ENCODE measurements at regions not wholly inside any gene's neighbourhood (a gene's known extent, or its start where the extent isn't known, plus 50 kb on each side); places are given as distances from the start of the nearest gene placed in this dataset.

DNA sequence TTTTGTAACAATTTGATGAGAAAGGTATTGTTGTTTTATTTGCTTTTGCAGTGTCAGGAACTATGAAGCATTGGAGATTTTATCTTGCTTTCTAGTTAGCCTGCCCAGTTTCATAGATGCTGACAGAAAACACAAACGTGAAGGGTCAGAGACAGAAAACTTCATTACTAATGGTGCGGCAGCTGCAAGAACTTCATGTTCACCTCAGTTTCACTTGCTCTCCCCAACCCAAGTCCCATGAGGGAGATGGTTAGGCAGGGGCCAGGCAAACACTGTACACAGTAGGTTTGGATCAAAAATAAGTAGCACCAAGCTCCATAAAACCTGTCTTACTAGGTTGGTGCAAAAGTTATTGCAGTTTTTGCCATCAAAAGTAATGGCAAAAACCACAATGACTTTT is 550.2 kb upstream of the MIR17HG start:
- Histone ChIP-seq H3K36me3 (ENCODE audit: control insufficient read depth in 5 of 5, insufficient read depth in 5 of 5, low read length in 5 of 5) (no peaks in the 10 kb centered on the region), H3K27ac (ENCODE audit: low read depth, low read length) (no peak overlapping the region), H3K4me1 (ENCODE audit: control insufficient read depth in 5 of 5, insufficient read depth in 5 of 5, low read length in 5 of 5) (peaks cover 0 to 4% (median 0%) of the 10 kb centered on the region in 5 donors), H3K9me3 (ENCODE audit: control insufficient read depth in 5 of 5, low read length in 5 of 5) (no peaks in the 10 kb centered on the region), H3K27me3 (ENCODE audit: control insufficient read depth in 5 of 5, insufficient read depth in 4 of 5, low read length in 5 of 5) (no peaks in the 10 kb centered on the region), H3K4me3 (ENCODE audit: low read depth in 1 of 5, low read length in 5 of 5) (no peak overlapping the region), H3K9ac (ENCODE audit: low read length in 5 of 5) (no peak overlapping the region)

DNA sequence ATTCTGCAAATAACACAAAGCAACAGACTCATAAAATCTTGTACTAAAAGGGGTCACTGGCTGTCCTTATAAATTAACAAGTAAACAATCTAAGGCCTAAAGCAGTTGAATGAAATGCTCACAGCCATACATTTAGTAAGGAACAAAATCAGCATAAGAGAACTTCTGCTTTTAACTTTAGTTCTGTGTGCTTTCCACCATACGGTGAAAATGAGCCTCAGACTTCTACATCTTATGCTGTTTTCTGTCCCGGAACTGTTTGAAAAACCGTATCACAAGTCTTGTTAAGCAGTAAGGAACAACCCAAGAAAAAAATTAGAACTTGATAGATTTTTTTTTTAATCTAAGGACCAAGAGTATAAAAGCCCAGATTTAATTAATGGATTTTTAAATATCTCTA is 549.1 kb upstream of the MIR17HG start:
- no peaks in the 10 kb centered on the region for H3K9me3 ChIP-seq (ENCODE audit: control insufficient read depth in 5 of 5, low read length in 5 of 5)
- no peaks in the 10 kb centered on the region for H3K27me3 ChIP-seq (ENCODE audit: control insufficient read depth in 5 of 5, insufficient read depth in 4 of 5, low read length in 5 of 5)
- peaks cover 0 to 4% (median 0%) of the 10 kb centered on the region in 5 donors for H3K4me1 ChIP-seq (ENCODE audit: control insufficient read depth in 5 of 5, insufficient read depth in 5 of 5, low read length in 5 of 5)
- no peak overlapping the region for H3K9ac ChIP-seq (ENCODE audit: low read length in 5 of 5)
- no peaks in the 10 kb centered on the region for H3K36me3 ChIP-seq (ENCODE audit: control insufficient read depth in 5 of 5, insufficient read depth in 5 of 5, low read length in 5 of 5)
- no peak overlapping the region for H3K27ac ChIP-seq (ENCODE audit: low read depth, low read length)
- no peak overlapping the region for H3K4me3 ChIP-seq (ENCODE audit: low read depth in 1 of 5, low read length in 5 of 5)

DNA sequence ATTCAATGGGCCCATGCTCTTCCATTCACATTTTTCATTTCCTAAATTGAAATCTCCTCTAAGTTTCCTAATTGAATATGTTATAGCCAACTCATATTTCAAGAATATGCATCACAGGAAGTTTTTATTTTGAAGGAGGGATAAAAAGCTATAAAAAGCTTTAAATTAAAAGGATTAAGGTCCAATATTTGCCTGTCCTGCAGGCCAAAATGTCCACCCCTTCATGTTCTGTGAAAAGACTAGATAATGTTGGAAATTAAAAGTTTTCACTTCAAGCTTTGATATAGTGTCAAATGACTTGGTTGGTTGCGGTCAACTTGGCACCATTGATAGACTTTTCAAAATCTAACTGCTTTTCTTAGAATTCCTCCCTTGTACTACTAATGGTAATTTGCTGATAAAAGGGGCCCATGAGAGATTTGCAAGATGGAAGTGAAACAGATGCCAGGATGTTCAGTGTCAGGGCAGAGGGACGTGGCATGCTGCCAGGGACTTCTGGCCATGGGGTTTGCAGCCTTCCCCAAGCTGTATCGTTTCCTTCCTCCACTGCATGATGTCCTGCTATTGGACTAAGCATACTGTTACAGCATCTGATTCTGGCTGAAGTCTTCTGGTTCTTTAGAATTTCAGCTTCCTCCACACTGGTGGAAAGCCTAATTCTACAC is 547.3 kb upstream of the MIR17HG start:
- Histone ChIP-seq H3K9me3 (ENCODE audit: control insufficient read depth in 5 of 5, low read length in 5 of 5) (no peaks in the 10 kb centered on the region), H3K27ac (ENCODE audit: low read depth, low read length) (no peak overlapping the region), H3K4me3 (ENCODE audit: low read depth in 1 of 5, low read length in 5 of 5) (no peak overlapping the region), H3K4me1 (ENCODE audit: control insufficient read depth in 5 of 5, insufficient read depth in 5 of 5, low read length in 5 of 5) (peaks cover 0 to 4% (median 0%) of the 10 kb centered on the region in 5 donors), H3K9ac (ENCODE audit: low read length in 5 of 5) (no peak overlapping the region), H3K36me3 (ENCODE audit: control insufficient read depth in 5 of 5, insufficient read depth in 5 of 5, low read length in 5 of 5) (no peaks in the 10 kb centered on the region), H3K27me3 (ENCODE audit: control insufficient read depth in 5 of 5, insufficient read depth in 4 of 5, low read length in 5 of 5) (no peaks in the 10 kb centered on the region)

- no peaks in the 10 kb centered on the region for H3K36me3 ChIP-seq (ENCODE audit: control insufficient read depth in 5 of 5, insufficient read depth in 5 of 5, low read length in 5 of 5)
- no peak overlapping the region for H3K4me3 ChIP-seq (ENCODE audit: low read depth in 1 of 5, low read length in 5 of 5)
- no peak overlapping the region for H3K9ac ChIP-seq (ENCODE audit: low read length in 5 of 5)
- H3K9me3 ChIP-seq (ENCODE audit: control insufficient read depth in 5 of 5, low read length in 5 of 5) = no peaks in the 10 kb centered on the region
- no peak overlapping the region for H3K27ac ChIP-seq (ENCODE audit: low read depth, low read length)
- H3K27me3 ChIP-seq (ENCODE audit: control insufficient read depth in 5 of 5, insufficient read depth in 4 of 5, low read length in 5 of 5) = no peaks in the 10 kb centered on the region
- peaks cover 0 to 4% (median 0%) of the 10 kb centered on the region in 5 donors for H3K4me1 ChIP-seq (ENCODE audit: control insufficient read depth in 5 of 5, insufficient read depth in 5 of 5, low read length in 5 of 5)
Observed at GRCh38 chr13:90801621-90802020, 545.9 kb upstream of the MIR17HG start.

GRCh38 chr13:90803210-90803609 is 544.3 kb upstream of the MIR17HG start:
- Histone ChIP-seq H3K4me3 (ENCODE audit: low read depth in 1 of 5, low read length in 5 of 5) (no peak overlapping the region), H3K9me3 (ENCODE audit: control insufficient read depth in 5 of 5, low read length in 5 of 5) (no peaks in the 10 kb centered on the region), H3K36me3 (ENCODE audit: control insufficient read depth in 5 of 5, insufficient read depth in 5 of 5, low read length in 5 of 5) (no peaks in the 10 kb centered on the region), H3K27me3 (ENCODE audit: control insufficient read depth in 5 of 5, insufficient read depth in 4 of 5, low read length in 5 of 5) (no peaks in the 10 kb centered on the region), H3K9ac (ENCODE audit: low read length in 5 of 5) (no peak overlapping the region), H3K4me1 (ENCODE audit: control insufficient read depth in 5 of 5, insufficient read depth in 5 of 5, low read length in 5 of 5) (peaks cover 0 to 4% (median 0%) of the 10 kb centered on the region in 5 donors), H3K27ac (ENCODE audit: low read depth, low read length) (no peak overlapping the region)

- no peak overlapping the region for H3K4me3 ChIP-seq (ENCODE audit: low read depth in 1 of 5, low read length in 5 of 5)
- no peaks in the 10 kb centered on the region for H3K4me1 ChIP-seq (ENCODE audit: control insufficient read depth in 5 of 5, insufficient read depth in 5 of 5, low read length in 5 of 5)
- H3K9me3 ChIP-seq (ENCODE audit: control insufficient read depth in 5 of 5, low read length in 5 of 5) = no peaks in the 10 kb centered on the region
Observed at GRCh38 chr13:90806016-90806615, 541.4 kb upstream of the MIR17HG start.

GRCh38 chr13:90806892-90807291 is 540.6 kb upstream of the MIR17HG start:
- H3K36me3 ChIP-seq (ENCODE audit: control insufficient read depth in 5 of 5, insufficient read depth in 5 of 5, low read length in 5 of 5) = no peaks in the 10 kb centered on the region
- H3K9me3 ChIP-seq (ENCODE audit: control insufficient read depth in 5 of 5, low read length in 5 of 5) = no peaks in the 10 kb centered on the region
- no peak overlapping the region for H3K4me3 ChIP-seq (ENCODE audit: low read depth in 1 of 5, low read length in 5 of 5)
- H3K27me3 ChIP-seq (ENCODE audit: control insufficient read depth in 5 of 5, insufficient read depth in 4 of 5, low read length in 5 of 5) = no peaks in the 10 kb centered on the region
- no peak overlapping the region for H3K9ac ChIP-seq (ENCODE audit: low read length in 5 of 5)
- H3K27ac ChIP-seq (ENCODE audit: low read depth, low read length) = no peak overlapping the region
- no peaks in the 10 kb centered on the region for H3K4me1 ChIP-seq (ENCODE audit: control insufficient read depth in 5 of 5, insufficient read depth in 5 of 5, low read length in 5 of 5)

More at GRCh38 chr13:90806016-90806615, 541.4 kb upstream of the MIR17HG start:
- Histone ChIP-seq H3K36me3 (ENCODE audit: control insufficient read depth in 5 of 5, insufficient read depth in 5 of 5, low read length in 5 of 5) (no peaks in the 10 kb centered on the region), H3K9ac (ENCODE audit: low read length in 5 of 5) (no peak overlapping the region), H3K27ac (ENCODE audit: low read depth, low read length) (no peak overlapping the region), H3K27me3 (ENCODE audit: control insufficient read depth in 5 of 5, insufficient read depth in 4 of 5, low read length in 5 of 5) (no peaks in the 10 kb centered on the region)

DNA sequence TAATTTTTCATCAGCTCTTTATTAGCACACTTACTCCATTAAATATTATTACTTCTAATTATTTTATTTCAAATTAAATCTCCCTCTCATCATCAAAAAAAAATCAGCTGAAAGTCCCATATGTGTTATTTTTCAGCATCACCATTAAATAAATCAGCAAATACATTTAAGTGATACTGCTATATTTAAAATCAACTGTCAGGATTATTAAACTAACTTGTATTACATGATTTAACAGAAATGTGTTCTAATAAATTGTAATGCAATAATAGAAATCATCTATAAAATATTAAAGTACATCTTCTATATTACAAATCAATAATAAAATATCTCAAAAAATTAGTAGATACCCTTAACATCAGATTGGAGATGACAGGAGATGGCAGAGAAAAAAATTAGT is 538.6 kb upstream of the MIR17HG start:
- Histone ChIP-seq H3K27ac (ENCODE audit: low read depth, low read length) (no peak overlapping the region), H3K4me3 (ENCODE audit: low read depth in 1 of 5, low read length in 5 of 5) (no peak overlapping the region), H3K9me3 (ENCODE audit: control insufficient read depth in 5 of 5, low read length in 5 of 5) (no peaks in the 10 kb centered on the region), H3K4me1 (ENCODE audit: control insufficient read depth in 5 of 5, insufficient read depth in 5 of 5, low read length in 5 of 5) (no peaks in the 10 kb centered on the region), H3K27me3 (ENCODE audit: control insufficient read depth in 5 of 5, insufficient read depth in 4 of 5, low read length in 5 of 5) (no peaks in the 10 kb centered on the region), H3K9ac (ENCODE audit: low read length in 5 of 5) (no peak overlapping the region), H3K36me3 (ENCODE audit: control insufficient read depth in 5 of 5, insufficient read depth in 5 of 5, low read length in 5 of 5) (no peaks in the 10 kb centered on the region)

DNA sequence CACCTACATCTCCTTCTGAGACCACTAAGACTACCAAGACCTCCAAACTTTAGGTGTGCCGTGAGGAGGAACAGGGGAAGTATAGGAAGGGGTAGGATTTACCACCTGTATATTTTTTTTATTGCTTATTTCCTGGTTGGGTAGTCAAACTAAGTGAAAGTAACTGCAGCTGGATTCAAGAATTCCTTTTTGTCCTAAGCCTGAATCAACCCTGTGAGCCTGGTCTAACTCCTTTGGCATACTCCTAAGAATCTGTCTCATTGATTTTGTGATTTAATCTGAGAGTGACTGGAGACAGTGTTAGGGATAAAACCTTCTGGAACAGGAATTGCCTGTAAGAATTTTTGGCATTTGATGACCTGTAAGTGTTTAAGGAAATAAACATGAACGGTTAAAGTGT is 523.5 kb upstream of the MIR17HG start:
- Histone ChIP-seq H3K4me3 (ENCODE audit: low read depth in 1 of 5, low read length in 5 of 5) (no peak overlapping the region), H3K9ac (ENCODE audit: low read length in 5 of 5) (no peak overlapping the region), H3K9me3 (ENCODE audit: control insufficient read depth in 5 of 5, low read length in 5 of 5) (no peaks in the 10 kb centered on the region), H3K27me3 (ENCODE audit: control insufficient read depth in 5 of 5, insufficient read depth in 4 of 5, low read length in 5 of 5) (no peaks in the 10 kb centered on the region), H3K27ac (ENCODE audit: low read depth, low read length) (no peak overlapping the region), H3K36me3 (ENCODE audit: control insufficient read depth in 5 of 5, insufficient read depth in 5 of 5, low read length in 5 of 5) (no peaks in the 10 kb centered on the region), H3K4me1 (ENCODE audit: control insufficient read depth in 5 of 5, insufficient read depth in 5 of 5, low read length in 5 of 5) (peaks cover 0 to 8% (median 0%) of the 10 kb centered on the region in 5 donors)

DNA sequence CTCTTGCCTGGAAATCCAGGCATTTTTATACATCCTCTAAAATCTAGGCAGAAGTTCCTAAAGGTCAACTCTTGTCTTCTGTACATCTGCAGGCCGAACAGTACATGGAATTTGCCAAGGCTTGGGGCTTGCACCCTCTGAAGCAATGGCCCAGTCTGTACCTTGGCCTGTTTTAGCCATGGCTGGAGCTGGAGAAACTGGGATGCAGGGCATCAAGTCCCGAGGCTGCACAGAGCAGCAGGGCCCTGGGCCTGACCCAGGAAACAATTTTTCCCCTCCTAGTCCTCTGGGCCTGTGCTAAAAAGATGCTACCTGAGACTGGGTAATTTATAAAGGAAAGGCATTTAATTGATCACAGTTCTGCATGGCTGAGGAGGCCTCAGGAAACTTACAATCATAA is 520.8 kb upstream of the MIR17HG start:
- Histone ChIP-seq H3K4me1 (ENCODE audit: control insufficient read depth in 5 of 5, insufficient read depth in 5 of 5, low read length in 5 of 5) (no peaks in the 10 kb centered on the region), H3K27ac (ENCODE audit: low read depth, low read length) (no peak overlapping the region), H3K4me3 (ENCODE audit: low read depth in 1 of 5, low read length in 5 of 5) (no peak overlapping the region), H3K9ac (ENCODE audit: low read length in 5 of 5) (no peak overlapping the region), H3K36me3 (ENCODE audit: control insufficient read depth in 5 of 5, insufficient read depth in 5 of 5, low read length in 5 of 5) (no peaks in the 10 kb centered on the region), H3K9me3 (ENCODE audit: control insufficient read depth in 5 of 5, low read length in 5 of 5) (no peaks in the 10 kb centered on the region), H3K27me3 (ENCODE audit: control insufficient read depth in 5 of 5, insufficient read depth in 4 of 5, low read length in 5 of 5) (no peaks in the 10 kb centered on the region)

Data from subcutaneous abdominal adipose tissue (tissue), 5 donors.